ENCODE measurements at regions not wholly inside any gene's neighbourhood (a gene's known extent, or its start where the extent isn't known, plus 50 kb on each side); places are given as distances from the start of the nearest gene placed in this dataset.

- no peaks in the 10 kb centered on the region for H4K20me1 ChIP-seq (replicated peaks in 1 of 2; ENCODE audit: control insufficient read depth in 1 of 2, insufficient read depth in 2 of 2, low read length in 2 of 2)
- H2BK15ac ChIP-seq (ENCODE audit: low read length): no peak overlapping the region
- peaks cover 4 to 17% (median 10%) of the 10 kb centered on the region in 4 experiments; a peak in 6 of 7 replicates for H3K27me3 ChIP-seq (replicated peaks in 1 of 4; ENCODE audit: control insufficient read depth in 3 of 4, extremely low read depth in 1 of 4, insufficient read depth in 3 of 4, low read length in 3 of 4)
- H3K23ac ChIP-seq (ENCODE audit: insufficient read length): no peak overlapping the region
- H4K91ac ChIP-seq (replicated peaks; ENCODE audit: insufficient read length, low read length): no peak overlapping the region
- no peak overlapping the region for H3K56ac ChIP-seq (replicated peaks; ENCODE audit: insufficient read length, low read depth, low read length)
- no peak overlapping the region for H3K14ac ChIP-seq (ENCODE audit: insufficient read length)
- no peak for FAIRE-seq
- H3K4me2 ChIP-seq (ENCODE audit: insufficient read depth in 1 of 2, low read depth in 2 of 2, low read length in 2 of 2): no peak overlapping the region
- no peaks in the 10 kb centered on the region for H3K36me3 ChIP-seq (ENCODE audit: control insufficient read depth in 2 of 4, insufficient read depth in 4 of 4, low read length in 3 of 4)
- CTCF ChIA-PET (ENCODE audit: partially characterized antibody): interaction anchor here (1.2 kb wide), 1 partner anchor 47 kb away, joined by 5 read pairs; no protein-coding TSS in a partner anchor
- no peak overlapping the region for H2BK120ac ChIP-seq (replicated peaks; ENCODE audit: low read depth, low read length)
- H3K27ac ChIP-seq (ENCODE audit: low read depth, low read length): no peak overlapping the region
- 86% methylated on average over 4 of the region's 4 CpGs; no CpG with 5 or more reads in 1 of the 2 experiments for WGBS, 2 experiments (ENCODE audit: extremely low coverage in 1 of 2, insufficient coverage in 1 of 2, insufficient read length in 1 of 2, insufficient replicate concordance in 2 of 2, low coverage in 1 of 2, low lambda C conversion rate in 2 of 2, missing lambda C conversion rate in 1 of 2)
- H4K8ac ChIP-seq (ENCODE audit: extremely low read depth, insufficient read depth, low read length): no peak overlapping the region
- H3K23me2 ChIP-seq (ENCODE audit: low read depth, low read length): no peaks in the 10 kb centered on the region
- H3K79me2 ChIP-seq (ENCODE audit: control insufficient read depth in 1 of 2, insufficient read depth in 2 of 2, low read length in 2 of 2): no peaks in the 10 kb centered on the region
- H2AK5ac ChIP-seq (ENCODE audit: low read depth, low read length): no peak overlapping the region
- POLR2A ChIA-PET (ENCODE audit: partially characterized antibody): no interaction called here
- no peak overlapping the region for H2BK20ac ChIP-seq (ENCODE audit: low read length)
- DNase-seq (ENCODE audit: low read depth in 1 of 2, low spot score in 2 of 2): no peak
- H2BK5ac ChIP-seq (ENCODE audit: low read depth, low read length): no peak overlapping the region
- no peak overlapping the region for H3K9ac ChIP-seq (replicated peaks in 1 of 4; ENCODE audit: extremely low read depth in 1 of 4, low read depth in 3 of 4, low read length in 3 of 4)
- no peaks in the 10 kb centered on the region for H3K4me1 ChIP-seq (replicated peaks in 1 of 4; ENCODE audit: control insufficient read depth in 3 of 4, insufficient read depth in 4 of 4, low read length in 3 of 4)
- H3K4me3 ChIP-seq (ENCODE audit: extremely low read depth in 1 of 4, insufficient read depth in 2 of 4, low read depth in 3 of 4, low read length in 4 of 4): no peak overlapping the region
- no peak overlapping the region for H2AFZ ChIP-seq (ENCODE audit: low read length)
- H3K4ac ChIP-seq (replicated peaks; ENCODE audit: insufficient read length, low read depth, low read length): no peak overlapping the region
- no peak overlapping the region for H2BK12ac ChIP-seq (ENCODE audit: low read depth, low read length)
- H3K9me3 ChIP-seq (ENCODE audit: insufficient read depth in 2 of 2, low read depth in 1 of 2, low read length in 1 of 2): no peaks in the 10 kb centered on the region
- no peak overlapping the region for H3K18ac ChIP-seq (ENCODE audit: extremely low read depth, low read length)
- H3K79me1 ChIP-seq (ENCODE audit: low read depth, low read length): no peaks in the 10 kb centered on the region
- no peak overlapping the region for H4K5ac ChIP-seq (ENCODE audit: insufficient read length, low read depth, low read length)
- TF ChIP-seq RNF2 (IDR thresholded peaks at IDR 0.05; ENCODE audit: borderline replicate concordance, low read depth, low read length, missing control alignments, poor library complexity, severe bottlenecking): no peak
- TF ChIP-seq ASH2L (IDR thresholded peaks at IDR 0.05; ENCODE audit: low read length): no peak
- no peak for TF ChIP-seq YY1 (IDR thresholded peaks at IDR 0.05; ENCODE audit: low read depth, low read length)
- TF ChIP-seq PHF8 (conservative IDR thresholded peaks at IDR 0.05; ENCODE audit: low read depth, low read length): no peak
- TF ChIP-seq BRCA1 (IDR thresholded peaks at IDR 0.05; ENCODE audit: low read depth, low read length): no peak
- TF ChIP-seq RBBP5 (IDR thresholded peaks at IDR 0.05; ENCODE audit: borderline replicate concordance, low read depth, low read length): no peak
- TF ChIP-seq E2F6 (IDR thresholded peaks at IDR 0.05): no peak
- no peak for TF ChIP-seq SUZ12 (IDR thresholded peaks at IDR 0.05; ENCODE audit: low read length)
- TF ChIP-seq SRF (IDR thresholded peaks at IDR 0.05; ENCODE audit: low read depth, low read length): no peak
- TF ChIP-seq, protein P1, sequence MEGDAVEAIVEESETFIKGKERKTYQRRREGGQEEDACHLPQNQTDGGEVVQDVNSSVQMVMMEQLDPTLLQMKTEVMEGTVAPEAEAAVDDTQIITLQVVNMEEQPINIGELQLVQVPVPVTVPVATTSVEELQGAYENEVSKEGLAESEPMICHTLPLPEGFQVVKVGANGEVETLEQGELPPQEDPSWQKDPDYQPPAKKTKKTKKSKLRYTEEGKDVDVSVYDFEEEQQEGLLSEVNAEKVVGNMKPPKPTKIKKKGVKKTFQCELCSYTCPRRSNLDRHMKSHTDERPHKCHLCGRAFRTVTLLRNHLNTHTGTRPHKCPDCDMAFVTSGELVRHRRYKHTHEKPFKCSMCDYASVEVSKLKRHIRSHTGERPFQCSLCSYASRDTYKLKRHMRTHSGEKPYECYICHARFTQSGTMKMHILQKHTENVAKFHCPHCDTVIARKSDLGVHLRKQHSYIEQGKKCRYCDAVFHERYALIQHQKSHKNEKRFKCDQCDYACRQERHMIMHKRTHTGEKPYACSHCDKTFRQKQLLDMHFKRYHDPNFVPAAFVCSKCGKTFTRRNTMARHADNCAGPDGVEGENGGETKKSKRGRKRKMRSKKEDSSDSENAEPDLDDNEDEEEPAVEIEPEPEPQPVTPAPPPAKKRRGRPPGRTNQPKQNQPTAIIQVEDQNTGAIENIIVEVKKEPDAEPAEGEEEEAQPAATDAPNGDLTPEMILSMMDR (IDR thresholded peaks at IDR 0.05; ENCODE audit: control extremely low read depth in 1 of 3, insufficient read depth in 1 of 3, low read depth in 1 of 3, low read length in 3 of 3): no peak
These were observed 654.5 kb upstream of the COBL start for GRCh38 chr7:51970961-51971665.

Measured in H1 (cell line).